Activated CD4-positive, alpha-beta T cell treated with anti-CD3 and anti-CD28 coated beads, Interleukin-2, amount 10 ng/mL, durations not matched to agents 7 days and 5 days (primary cell): ENCODE measurements at regions not wholly inside any gene's neighbourhood (a gene's known extent, or its start where the extent isn't known, plus 50 kb on each side); places are given as distances from the start of the nearest gene placed in this dataset.

Source experiments
- CTCF ChIA-PET: fragments of 350-600 bp; sonication (Branson Sonifier 250); formaldehyde crosslinking; loops from one replicate; lab custom pipeline; 2021; ENCODE audit warnings: antibody characterized with exemption; lab: Charles Lee
- POLR2A ChIA-PET: fragments of 350-600 bp; sonication (Branson Sonifier 250); formaldehyde crosslinking; loops from one replicate; lab custom pipeline; 2021; ENCODE audit warnings: antibody characterized with exemption; lab: Charles Lee
- DNase-seq: peaks from one replicate; pipeline ENCODE4 v3.0.0-alpha.2; 2020
- H3K27ac Mint-ChIP-seq: one replicate; pipeline ENCODE4 v1.8.0; 2021; ENCODE audit warnings: mild to moderate bottlenecking, moderate library complexity, mixed read lengths
- H3K27me3 Mint-ChIP-seq: one replicate; pipeline ENCODE4 v1.8.0; 2021; ENCODE audit warnings: mixed read lengths
- H3K36me3 Mint-ChIP-seq: one replicate; pipeline ENCODE4 v1.8.0; 2021; ENCODE audit warnings: low read depth, mixed read lengths
- H3K4me1 Mint-ChIP-seq: one replicate; pipeline ENCODE4 v1.8.0; 2021; ENCODE audit warnings: mixed read lengths
- H3K4me3 Mint-ChIP-seq: one replicate; pipeline ENCODE4 v1.8.0; 2021; ENCODE audit warnings: mild to moderate bottlenecking, moderate library complexity, mixed read lengths
- H3K9me3 Mint-ChIP-seq: one replicate; pipeline ENCODE4 v1.8.0; 2021; ENCODE audit warnings: mixed read lengths

- Mint-ChIP-seq H3K27me3 (no peaks in the 10 kb centered on the region), H3K4me3 (no peak overlapping the region), H3K27ac (no peak overlapping the region), H3K36me3 (no peaks in the 10 kb centered on the region), H3K9me3 (peaks cover 11% of the 10 kb centered on the region), H3K4me1 (no peaks in the 10 kb centered on the region)
- ChIA-PET POLR2A (no interaction called here), CTCF (no interaction called here)
- DNase-seq: no peak
Observed at GRCh38 chr15:37516621-37517020, 416.3 kb upstream of the MEIS2 start.

GRCh38 chr15:37517191-37517895 lies 417.0 kb upstream of the MEIS2 start:
- Mint-ChIP-seq H3K4me1 (no peaks in the 10 kb centered on the region), H3K4me3 (no peak overlapping the region), H3K27ac (no peak overlapping the region), H3K27me3 (no peaks in the 10 kb centered on the region), H3K9me3 (peaks cover 7% of the 10 kb centered on the region), H3K36me3 (no peaks in the 10 kb centered on the region)
- DNase-seq: no peak
- CTCF ChIA-PET: no interaction called here
- POLR2A ChIA-PET: no interaction called here

- ChIA-PET CTCF (no interaction called here), POLR2A (no interaction called here)
- Mint-ChIP-seq H3K36me3 (no peaks in the 10 kb centered on the region), H3K9me3 (peaks cover 7% of the 10 kb centered on the region), H3K4me3 (no peak overlapping the region), H3K27me3 (no peaks in the 10 kb centered on the region), H3K27ac (no peak overlapping the region), H3K4me1 (no peaks in the 10 kb centered on the region)
- DNase-seq: no peak
Observed at GRCh38 chr15:37518436-37518835, 416.0 kb upstream of the TMCO5A start.

- ChIA-PET POLR2A (no interaction called here), CTCF (no interaction called here)
- H3K36me3 Mint-ChIP-seq: no peaks in the 10 kb centered on the region
- peaks cover 5% of the 10 kb centered on the region for H3K9me3 Mint-ChIP-seq
- H3K27ac Mint-ChIP-seq: no peak overlapping the region
- H3K27me3 Mint-ChIP-seq: no peaks in the 10 kb centered on the region
- no peaks in the 10 kb centered on the region for H3K4me1 Mint-ChIP-seq
- DNase-seq: no peak
- H3K4me3 Mint-ChIP-seq: no peak overlapping the region
Observed at GRCh38 chr15:37520026-37520425, 414.4 kb upstream of the TMCO5A start.

GRCh38 chr15:37520882-37521281 lies 413.6 kb upstream of the TMCO5A start:
- Mint-ChIP-seq H3K4me1 (no peaks in the 10 kb centered on the region), H3K9me3 (peaks cover 8% of the 10 kb centered on the region), H3K36me3 (no peaks in the 10 kb centered on the region), H3K27me3 (no peaks in the 10 kb centered on the region), H3K4me3 (no peak overlapping the region), H3K27ac (no peak overlapping the region)
- ChIA-PET POLR2A (no interaction called here), CTCF (interaction anchor here (0.7 kb wide), 1 partner anchor 252 kb away, joined by 3 read pairs; no protein-coding TSS in a partner anchor)
- no peak for DNase-seq

- no peaks in the 10 kb centered on the region for H3K4me1 Mint-ChIP-seq
- ChIA-PET POLR2A (no interaction called here), CTCF (no interaction called here)
- H3K27me3 Mint-ChIP-seq: no peaks in the 10 kb centered on the region
- peaks cover 7% of the 10 kb centered on the region for H3K9me3 Mint-ChIP-seq
- DNase-seq: no peak
- H3K36me3 Mint-ChIP-seq: no peaks in the 10 kb centered on the region
- no peak overlapping the region for H3K27ac Mint-ChIP-seq
- H3K4me3 Mint-ChIP-seq: no peak overlapping the region
Observed at GRCh38 chr15:37524601-37525000, 409.8 kb upstream of the TMCO5A start.

GRCh38 chr15:37528432-37528831 lies 406.0 kb upstream of the TMCO5A start:
- H3K36me3 Mint-ChIP-seq: no peaks in the 10 kb centered on the region
- CTCF ChIA-PET: no interaction called here
- H3K9me3 Mint-ChIP-seq: peaks cover 6% of the 10 kb centered on the region
- no peak overlapping the region for H3K4me3 Mint-ChIP-seq
- H3K4me1 Mint-ChIP-seq: no peaks in the 10 kb centered on the region
- DNase-seq: no peak
- no peaks in the 10 kb centered on the region for H3K27me3 Mint-ChIP-seq
- POLR2A ChIA-PET: no interaction called here
- no peak overlapping the region for H3K27ac Mint-ChIP-seq

- H3K36me3 Mint-ChIP-seq: no peaks in the 10 kb centered on the region
- CTCF ChIA-PET: no interaction called here
- H3K27me3 Mint-ChIP-seq: no peaks in the 10 kb centered on the region
- H3K4me3 Mint-ChIP-seq: no peak overlapping the region
- POLR2A ChIA-PET: no interaction called here
- H3K4me1 Mint-ChIP-seq: no peaks in the 10 kb centered on the region
- DNase-seq: no peak
- no peak overlapping the region for H3K27ac Mint-ChIP-seq
- peaks cover 6% of the 10 kb centered on the region for H3K9me3 Mint-ChIP-seq
Observed at GRCh38 chr15:37536967-37537605, 397.4 kb upstream of the TMCO5A start.

GRCh38 chr15:37537802-37538201 lies 396.6 kb upstream of the TMCO5A start:
- POLR2A ChIA-PET: no interaction called here
- Mint-ChIP-seq H3K4me1 (no peaks in the 10 kb centered on the region), H3K9me3 (peaks cover 8% of the 10 kb centered on the region), H3K27ac (no peak overlapping the region), H3K36me3 (no peaks in the 10 kb centered on the region), H3K27me3 (no peaks in the 10 kb centered on the region), H3K4me3 (no peak overlapping the region)
- CTCF ChIA-PET: no interaction called here
- DNase-seq: no peak

GRCh38 chr15:37548116-37548515 lies 386.3 kb upstream of the TMCO5A start:
- Mint-ChIP-seq H3K27ac (no peak overlapping the region), H3K27me3 (no peaks in the 10 kb centered on the region), H3K4me1 (no peaks in the 10 kb centered on the region), H3K36me3 (no peaks in the 10 kb centered on the region), H3K9me3 (peaks cover 4% of the 10 kb centered on the region), H3K4me3 (no peak overlapping the region)
- DNase-seq: no peak
- ChIA-PET CTCF (no interaction called here), POLR2A (no interaction called here)

GRCh38 chr15:37550360-37551024 lies 383.9 kb upstream of the TMCO5A start:
- CTCF ChIA-PET: no interaction called here

GRCh38 chr15:37572401-37572800 lies 362.0 kb upstream of the TMCO5A start:
- Mint-ChIP-seq H3K27ac (no peak overlapping the region), H3K4me3 (no peak overlapping the region), H3K27me3 (no peaks in the 10 kb centered on the region), H3K9me3 (no peaks in the 10 kb centered on the region), H3K36me3 (no peaks in the 10 kb centered on the region), H3K4me1 (no peaks in the 10 kb centered on the region)
- CTCF ChIA-PET: no interaction called here
- POLR2A ChIA-PET: no interaction called here
- no peak for DNase-seq

More at GRCh38 chr15:37550360-37551024, 383.9 kb upstream of the TMCO5A start:
- Mint-ChIP-seq H3K27me3 (no peaks in the 10 kb centered on the region), H3K4me3 (no peak overlapping the region), H3K27ac (no peak overlapping the region), H3K36me3 (no peaks in the 10 kb centered on the region), H3K9me3 (peaks cover 4% of the 10 kb centered on the region), H3K4me1 (no peaks in the 10 kb centered on the region)
- no peak for DNase-seq
- POLR2A ChIA-PET: no interaction called here

- Mint-ChIP-seq H3K36me3 (no peaks in the 10 kb centered on the region), H3K27me3 (no peaks in the 10 kb centered on the region), H3K9me3 (no peaks in the 10 kb centered on the region), H3K27ac (no peak overlapping the region), H3K4me3 (no peak overlapping the region), H3K4me1 (no peaks in the 10 kb centered on the region)
- CTCF ChIA-PET: no interaction called here
- DNase-seq: no peak
- POLR2A ChIA-PET: no interaction called here
Observed at GRCh38 chr15:37574985-37575384, 359.5 kb upstream of the TMCO5A start.
